Neural progenitor cell (in vitro differentiated cells): ENCODE measurements at regions not wholly inside any gene's neighbourhood (a gene's known extent, or its start where the extent isn't known, plus 50 kb on each side); places are given as distances from the start of the nearest gene placed in this dataset.

Experiments
- DNase-seq: peaks from one replicate; pipeline ENCODE4 v3.0.0-alpha.2; 2016; ENCODE audit warnings: low spot score
- H2AFZ ChIP-seq: fragments of 200-600 bp; sonication (generic); replicated peaks from 2 replicates; pipeline ENCODE4 v1.6.1; 2016; ENCODE audit warnings: antibody characterized with exemption
- H3F3A ChIP-seq: fragments of 200-600 bp; sonication (generic); 2 replicates; pipeline ENCODE4 v1.6.1; 2016; ENCODE audit warnings: antibody characterized with exemption, low read depth
- H3K27ac ChIP-seq: fragments of 200-600 bp; sonication (generic); 2 replicates; pipeline ENCODE4 v1.5.1; 2016; ENCODE audit warnings: mild to moderate bottlenecking
- H3K27me3 ChIP-seq: fragments of 200-600 bp; sonication (generic); 2 replicates; pipeline ENCODE4 v1.6.1; 2016; ENCODE audit warnings: mild to moderate bottlenecking, moderate library complexity
- H3K36me3 ChIP-seq: fragments of 200-600 bp; sonication (generic); 2 replicates; pipeline ENCODE4 v1.5.1; 2016
- H3K4me1 ChIP-seq: fragments of 200-600 bp; sonication (generic); 2 replicates; pipeline ENCODE4 v1.6.1; 2016; ENCODE audit warnings: mixed run types
- H3K4me2 ChIP-seq: fragments of 200-600 bp; sonication (generic); 2 replicates; pipeline ENCODE4 v1.6.1; 2016
- H3K4me3 ChIP-seq: fragments of 200-600 bp; sonication (generic); 2 replicates; pipeline ENCODE4 v1.5.1; 2016
- H3K79me2 ChIP-seq: fragments of 200-600 bp; sonication (generic); 2 replicates; pipeline ENCODE4 v1.6.1; 2016; ENCODE audit warnings: low read depth
- H3K9ac ChIP-seq: fragments of 200-600 bp; sonication (generic); 2 replicates; pipeline ENCODE4 v1.6.1; 2016
- H3K9me3 ChIP-seq: fragments of 200-600 bp; sonication (generic); 2 replicates; pipeline ENCODE4 v1.5.1; 2016; ENCODE audit warnings: low read depth
- H4K20me1 ChIP-seq: fragments of 200-600 bp; sonication (generic); 2 replicates; pipeline ENCODE4 v1.6.1; 2016; ENCODE audit warnings: low read depth
- H3K27ac Mint-ChIP-seq: 3 replicates; pipeline ENCODE4 v1.8.0; 2021; ENCODE audit warnings: mixed read lengths
- H3K27me3 Mint-ChIP-seq: 2 replicates; pipeline ENCODE4 v1.8.0; 2022; ENCODE audit warnings: low read depth, mild to moderate bottlenecking, inconsistent platforms, moderate library complexity, mixed read lengths; ENCODE audit not compliant: insufficient read depth
- H3K36me3 Mint-ChIP-seq: 3 replicates; pipeline ENCODE4 v1.8.0; 2021; ENCODE audit warnings: mixed read lengths
- H3K4me1 Mint-ChIP-seq: 3 replicates; pipeline ENCODE4 v1.8.0; 2021; ENCODE audit warnings: mixed read lengths
- H3K4me3 Mint-ChIP-seq: 3 replicates; pipeline ENCODE4 v1.8.0; 2021; ENCODE audit warnings: mild to moderate bottlenecking, moderate library complexity, mixed read lengths
- H3K9me3 Mint-ChIP-seq: 3 replicates; pipeline ENCODE4 v1.8.0; 2020; ENCODE audit warnings: mixed read lengths
- CTCF ChIP-seq: fragments of 200-600 bp; sonication (generic); IDR thresholded peaks from 2 replicates; pipeline ENCODE4 v1.5.1; 2017; ENCODE audit warnings: antibody characterized with exemption, mild to moderate bottlenecking
- EZH2 ChIP-seq: fragments of 200-600 bp; sonication (generic); IDR thresholded peaks from 2 replicates; pipeline ENCODE4 v1.6.1; 2017; ENCODE audit warnings: antibody characterized with exemption, mild to moderate bottlenecking, moderate library complexity
- EZH2phosphoT487 ChIP-seq: fragments of 200-600 bp; sonication (generic); IDR thresholded peaks from 2 replicates; pipeline ENCODE4 v1.6.1; 2017; ENCODE audit warnings: antibody characterized with exemption

GRCh38 chrX:68995780-68996551, 167.1 kb downstream of the EFNB1 start:
- H2AFZ ChIP-seq = no peak overlapping the region
- no peak for DNase-seq
- H3K4me2 ChIP-seq = no peak overlapping the region
- H3K36me3 Mint-ChIP-seq = no peaks in the 10 kb centered on the region
- H3K9ac ChIP-seq = no peak overlapping the region
- H3K9me3 Mint-ChIP-seq = peaks cover 5% of the 10 kb centered on the region
- no peak overlapping the region for H3K4me3 ChIP-seq
- no peaks in the 10 kb centered on the region for H4K20me1 ChIP-seq
- H3K79me2 ChIP-seq = no peaks in the 10 kb centered on the region
- peaks cover 7% of the 10 kb centered on the region for H3K27me3 Mint-ChIP-seq
- no peak overlapping the region for H3K4me3 Mint-ChIP-seq
- no peaks in the 10 kb centered on the region for H3F3A ChIP-seq
- no peak overlapping the region for H3K27ac ChIP-seq
- H3K9me3 ChIP-seq = no peaks in the 10 kb centered on the region
- H3K27me3 ChIP-seq = no peaks in the 10 kb centered on the region
- peaks cover 7% of the 10 kb centered on the region for H3K4me1 ChIP-seq
- no peak overlapping the region for H3K27ac Mint-ChIP-seq
- no peak for TF ChIP-seq EZH2
- TF ChIP-seq EZH2phosphoT487 = no peak
- no peak for TF ChIP-seq CTCF
- no peaks in the 10 kb centered on the region for H3K36me3 ChIP-seq
- H3K4me1 Mint-ChIP-seq = peaks cover 8% of the 10 kb centered on the region

GRCh38 chrX:68995386-68995779, 166.6 kb downstream of the EFNB1 start:
- H3K79me2 ChIP-seq = no peaks in the 10 kb centered on the region
- no peak overlapping the region for H3K27ac ChIP-seq
- H3K36me3 Mint-ChIP-seq = no peaks in the 10 kb centered on the region
- H3K27me3 ChIP-seq = no peaks in the 10 kb centered on the region
- H3K9ac ChIP-seq = no peak overlapping the region
- no peak overlapping the region for H2AFZ ChIP-seq
- no peak for TF ChIP-seq EZH2
- no peak for TF ChIP-seq CTCF
- TF ChIP-seq EZH2phosphoT487 = no peak
- H3K9me3 Mint-ChIP-seq = peaks cover 5% of the 10 kb centered on the region
- H3K27ac Mint-ChIP-seq = no peak overlapping the region
- peaks cover 11% of the 10 kb centered on the region for H3K27me3 Mint-ChIP-seq
- no peak for DNase-seq
- H3K4me2 ChIP-seq = no peak overlapping the region
- no peaks in the 10 kb centered on the region for H3K9me3 ChIP-seq
- no peak overlapping the region for H3K4me3 ChIP-seq
- H3K4me1 Mint-ChIP-seq = peaks cover 13% of the 10 kb centered on the region
- no peak overlapping the region for H3K4me3 Mint-ChIP-seq
- H4K20me1 ChIP-seq = no peaks in the 10 kb centered on the region
- no peaks in the 10 kb centered on the region for H3F3A ChIP-seq
- H3K36me3 ChIP-seq = no peaks in the 10 kb centered on the region
- peaks cover 10% of the 10 kb centered on the region for H3K4me1 ChIP-seq

GRCh38 chrX:68994891-68995255, 166.1 kb downstream of the EFNB1 start:
- Mint-ChIP-seq H3K4me1 (peaks cover 18% of the 10 kb centered on the region), H3K4me3 (no peak overlapping the region), H3K9me3 (peaks cover 5% of the 10 kb centered on the region), H3K27ac (no peak overlapping the region), H3K36me3 (no peaks in the 10 kb centered on the region), H3K27me3 (peaks cover 11% of the 10 kb centered on the region)
- H3K79me2 ChIP-seq = no peaks in the 10 kb centered on the region
- no peaks in the 10 kb centered on the region for H3K36me3 ChIP-seq
- peaks cover 10% of the 10 kb centered on the region for H3K4me1 ChIP-seq
- H3K4me3 ChIP-seq = no peak overlapping the region
- no peak for DNase-seq
- no peak overlapping the region for H3K9ac ChIP-seq
- H3K27ac ChIP-seq = no peak overlapping the region
- H3K9me3 ChIP-seq = no peaks in the 10 kb centered on the region
- no peak overlapping the region for H2AFZ ChIP-seq
- H3K4me2 ChIP-seq = no peak overlapping the region
- TF ChIP-seq EZH2 (no peak), EZH2phosphoT487 (no peak), CTCF (no peak)
- no peaks in the 10 kb centered on the region for H3F3A ChIP-seq
- no peaks in the 10 kb centered on the region for H4K20me1 ChIP-seq
- H3K27me3 ChIP-seq = no peaks in the 10 kb centered on the region
